ENCODE measurements at regions not wholly inside any gene's neighbourhood (a gene's known extent, or its start where the extent isn't known, plus 50 kb on each side); places are given as distances from the start of the nearest gene placed in this dataset.
"Not testable (repeated sequence)": the region's sequence is repeated elsewhere in the genome, so short reads cannot be mapped to it uniquely, and the experiment has no call there.

DNA sequence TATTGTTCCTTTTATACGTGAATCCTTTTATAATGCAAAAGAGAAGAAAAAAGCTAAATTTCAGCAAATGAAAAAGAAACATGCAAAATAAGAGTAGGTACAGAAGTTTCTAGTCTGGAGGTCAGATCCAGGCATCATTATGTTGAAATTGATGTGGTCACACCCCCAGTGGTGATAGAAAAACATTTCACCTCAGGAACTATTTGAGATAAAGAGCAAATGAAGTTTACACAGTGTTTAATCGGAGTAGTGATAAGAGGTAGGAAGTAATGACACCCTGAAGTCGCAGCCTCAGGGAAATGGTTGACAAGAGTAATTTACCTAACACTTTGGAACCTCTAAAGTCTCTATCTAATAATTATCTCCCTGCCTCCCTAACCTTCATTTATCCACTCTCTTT, 536.0 kb upstream of the STEAP1 start:
- DNase-seq (ENCODE audit: low read depth), result no peak

DNA sequence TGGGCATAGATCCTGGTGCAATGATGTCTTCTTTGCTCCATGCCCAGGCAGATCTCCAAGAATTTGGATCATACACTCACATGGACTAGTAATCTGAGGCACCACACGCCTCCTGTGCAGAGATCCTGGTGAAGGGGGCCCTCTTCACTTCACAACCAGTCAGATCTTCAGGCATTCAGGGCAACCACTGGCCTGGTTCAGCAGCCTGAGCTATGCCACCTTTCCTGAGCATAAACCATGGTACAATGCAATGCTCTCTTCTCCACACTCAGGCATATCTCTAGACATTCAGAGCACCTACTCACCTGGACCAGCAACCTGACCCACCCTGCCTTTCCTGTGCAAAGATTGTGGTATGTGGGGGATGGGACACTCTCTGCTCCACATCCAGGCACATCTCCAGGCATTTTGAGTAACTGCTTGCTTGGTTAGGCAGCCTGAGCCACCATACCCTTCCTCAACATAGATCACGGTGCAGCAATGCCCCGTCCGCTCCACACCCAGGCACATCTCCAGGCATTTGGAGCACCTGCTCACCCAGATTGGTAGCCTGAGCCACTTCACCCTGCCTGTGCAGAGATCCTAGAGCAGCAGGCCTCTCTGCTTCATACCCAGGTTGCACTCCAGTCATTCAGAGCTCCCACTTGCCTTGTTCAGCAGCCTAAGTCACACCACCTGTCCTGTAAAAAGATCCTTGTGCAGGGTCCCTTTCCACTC, 532.2 kb upstream of the STEAP1 start:
- no peak for DNase-seq (ENCODE audit: low read depth)

DNA sequence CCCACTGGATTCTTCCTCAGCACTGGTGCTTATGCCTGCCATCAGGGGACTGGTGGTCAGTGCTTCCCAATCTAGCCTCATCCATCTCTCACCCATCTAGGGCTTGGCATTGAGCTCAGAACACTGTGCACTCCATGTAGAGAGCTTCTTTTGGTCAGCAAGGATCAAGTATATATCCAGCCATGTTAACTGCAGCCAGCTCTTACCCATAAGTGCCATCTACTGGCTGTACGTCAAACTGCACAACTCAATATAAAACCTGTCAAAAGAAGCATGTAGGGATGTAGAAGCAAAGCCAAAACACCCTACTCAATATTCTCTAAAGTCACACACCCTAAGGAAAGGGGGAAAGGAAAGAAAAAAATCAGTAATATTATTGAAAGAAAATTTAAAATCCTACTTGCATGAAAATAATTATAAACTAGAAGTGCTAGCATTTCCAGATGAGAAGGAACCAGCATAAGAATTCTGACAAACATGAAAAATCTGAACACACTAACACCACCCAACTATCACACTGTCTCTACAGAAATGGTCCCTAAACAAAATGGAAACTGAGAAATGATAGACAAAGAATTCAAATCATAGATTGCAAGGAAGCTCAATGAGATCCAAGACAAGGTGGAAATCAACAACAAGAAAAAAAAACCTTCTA, 531.1 kb upstream of the STEAP1 start:
- no peak for DNase-seq (ENCODE audit: low read depth)

DNA sequence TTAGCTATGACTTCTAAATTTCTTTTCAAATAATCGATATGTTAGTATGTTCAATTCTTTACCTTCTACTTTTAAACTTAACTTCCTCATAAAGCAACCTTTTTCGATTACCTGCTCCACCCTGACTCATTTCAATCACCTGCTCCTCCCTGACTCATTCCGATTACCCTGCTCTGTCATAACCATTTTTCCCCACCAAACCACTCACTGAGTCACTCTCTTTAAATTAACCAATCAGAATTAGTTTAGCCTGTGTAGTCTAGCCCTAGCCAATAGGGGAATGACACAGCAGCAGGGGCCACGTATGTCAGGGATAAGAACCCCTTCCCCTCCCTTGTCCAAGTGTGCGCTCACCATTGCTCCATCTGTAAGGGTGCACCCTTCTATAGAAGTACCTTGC, 530.1 kb upstream of the STEAP1 start:
- DNase-seq (ENCODE audit: low read depth), result not testable (repeated sequence)

DNA sequence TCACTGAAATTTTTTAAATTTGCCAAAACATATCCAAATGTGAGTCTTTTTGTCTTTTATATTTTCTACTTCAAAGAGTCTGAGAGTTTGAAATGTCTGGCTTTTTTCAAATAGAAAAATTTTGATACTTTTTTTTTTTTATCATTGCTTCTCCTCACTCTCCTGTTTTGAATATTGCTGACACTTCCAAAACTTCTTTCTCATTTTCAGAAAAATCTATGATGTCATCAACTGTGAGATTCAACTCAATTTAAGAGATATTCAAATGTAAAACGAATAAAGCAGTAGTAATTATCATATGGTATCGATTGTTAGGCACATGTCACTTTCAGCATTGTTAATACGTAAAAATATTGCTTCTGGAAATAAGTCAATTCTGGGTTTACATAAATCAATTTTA, 505.8 kb upstream of the STEAP1 start:
- DNase-seq (ENCODE audit: low read depth), result no peak

DNA sequence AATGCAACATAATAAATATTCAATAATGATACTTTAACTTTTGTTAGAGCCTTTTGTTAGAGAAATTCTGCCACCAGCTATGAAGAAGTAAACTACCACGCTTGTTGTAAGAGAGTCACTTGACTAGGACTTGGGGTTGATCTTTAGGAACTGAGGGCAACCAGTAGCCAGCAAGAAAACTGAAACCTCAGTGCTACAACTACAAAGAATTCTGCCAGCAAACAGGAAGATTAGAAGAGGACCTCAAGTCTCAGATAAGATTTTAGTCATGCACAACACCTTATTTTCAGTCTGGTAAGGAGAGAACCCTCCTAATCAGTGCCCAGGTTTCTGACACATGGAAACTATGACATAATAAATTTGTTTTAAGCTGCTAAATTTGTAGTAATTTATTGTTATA, 498.3 kb upstream of the STEAP1 start:
- no peak for DNase-seq (ENCODE audit: low read depth)

DNA sequence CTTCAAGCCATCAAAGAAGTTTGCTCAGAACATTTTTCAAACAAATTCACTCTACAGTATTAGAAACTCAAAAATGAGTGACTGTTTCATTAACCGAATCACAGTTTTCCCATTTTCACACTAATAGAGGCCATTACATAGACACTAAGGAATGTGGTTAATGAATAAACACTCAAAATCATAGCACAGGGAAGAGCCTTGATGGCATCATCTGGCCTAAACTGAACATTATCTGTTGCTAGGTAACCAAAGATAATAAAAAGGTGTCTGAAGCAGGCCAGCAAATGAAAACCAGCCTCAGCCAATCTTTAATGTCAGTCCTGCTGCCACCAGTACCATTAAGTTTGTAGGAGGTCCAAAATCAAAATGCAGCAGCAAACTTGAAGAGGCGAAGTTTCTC, 492.4 kb upstream of the STEAP1 start:
- no peak for DNase-seq (ENCODE audit: low read depth)

DNA sequence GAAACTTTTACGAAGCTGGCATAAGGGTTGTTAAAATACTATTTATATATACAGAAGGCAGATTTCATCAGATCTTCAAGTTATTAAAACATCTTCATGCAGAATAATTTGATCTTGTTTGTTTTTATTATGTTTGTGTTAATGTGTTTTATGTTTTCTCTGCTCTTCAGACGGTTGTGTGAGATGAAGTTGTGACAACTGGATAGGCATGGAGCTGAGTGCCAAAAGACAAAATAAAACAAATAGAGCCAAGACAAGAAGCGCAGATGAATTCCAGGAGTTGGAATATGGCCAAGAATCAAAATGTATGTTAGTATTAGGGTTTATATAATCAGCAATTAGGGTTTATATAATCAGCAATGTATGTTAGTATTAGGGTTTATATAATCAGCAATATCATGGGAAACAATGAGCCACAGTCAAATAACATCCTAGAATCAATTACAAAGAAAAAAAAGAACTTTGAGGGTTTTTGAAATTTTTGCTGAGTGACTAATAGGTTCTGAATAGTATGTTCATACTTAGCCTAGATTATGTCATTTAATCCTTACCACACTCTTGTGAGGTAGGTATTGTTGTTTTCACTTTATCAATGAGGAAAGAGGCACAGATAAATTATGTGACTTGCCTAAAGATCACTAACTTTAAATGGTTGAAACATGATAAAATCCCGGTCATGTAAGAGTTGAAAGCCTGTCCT, 488.0 kb upstream of the STEAP1 start:
- no peak for DNase-seq (ENCODE audit: low read depth)

DNA sequence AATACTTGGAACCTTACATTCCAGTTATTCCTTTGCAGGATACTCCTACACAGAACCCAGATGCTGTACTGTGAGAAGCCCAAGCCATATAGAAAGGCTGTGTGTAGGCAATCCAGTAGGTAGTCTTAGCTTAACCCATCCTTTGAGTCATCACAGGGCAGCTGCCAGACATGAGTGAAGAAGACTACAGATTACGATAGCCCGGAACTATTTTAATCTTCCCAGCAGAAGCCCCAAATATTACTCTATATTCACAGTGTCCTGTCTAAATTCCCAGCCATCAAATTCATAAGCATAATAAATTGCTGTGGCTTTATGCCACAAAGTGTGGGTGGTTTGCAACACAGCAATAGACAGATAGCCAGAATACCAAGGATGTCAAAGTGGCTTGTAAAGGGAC, 474.1 kb upstream of the STEAP1 start:
- no peak for DNase-seq (ENCODE audit: low read depth)

DNA sequence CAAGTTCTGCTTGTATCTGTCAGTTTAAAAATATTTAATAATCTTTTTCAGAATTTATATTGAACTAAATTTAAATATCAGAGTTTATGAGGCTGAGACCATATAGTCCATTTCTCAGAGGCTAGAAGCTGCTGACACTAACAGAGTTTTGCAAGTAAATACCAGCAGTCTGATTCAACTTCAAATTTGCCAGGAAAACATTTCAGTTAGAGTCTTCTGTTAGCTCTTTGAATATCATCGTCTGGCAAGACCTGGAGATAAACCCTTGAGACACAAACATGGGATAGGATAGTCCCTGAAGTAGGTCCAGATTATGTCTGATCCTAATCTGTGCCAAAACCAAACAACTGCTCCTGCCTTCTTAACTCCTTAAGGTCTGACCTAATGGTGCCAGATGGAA, 472.8 kb upstream of the STEAP1 start:
- DNase-seq (ENCODE audit: low read depth), result no peak

DNA sequence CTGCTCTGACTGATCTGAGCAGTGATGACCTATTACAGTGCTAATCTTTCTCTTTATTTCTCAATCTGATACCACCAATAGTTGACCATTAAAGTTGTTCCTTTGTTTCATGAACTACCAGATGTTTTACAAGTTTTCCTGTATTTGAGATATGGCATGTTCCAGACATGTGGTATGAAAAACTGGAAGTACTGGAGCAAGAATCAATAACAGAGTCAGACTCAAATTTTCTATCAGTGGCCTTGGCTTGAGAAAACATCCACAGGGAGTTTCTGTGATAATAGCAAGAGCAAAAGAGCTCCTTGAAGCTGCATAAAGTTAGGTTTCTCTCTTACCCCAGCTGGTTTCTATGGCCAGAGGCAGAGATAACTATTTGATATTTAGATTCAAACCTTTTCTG, 469.0 kb upstream of the STEAP1 start:
- no peak for DNase-seq (ENCODE audit: low read depth)

DNA sequence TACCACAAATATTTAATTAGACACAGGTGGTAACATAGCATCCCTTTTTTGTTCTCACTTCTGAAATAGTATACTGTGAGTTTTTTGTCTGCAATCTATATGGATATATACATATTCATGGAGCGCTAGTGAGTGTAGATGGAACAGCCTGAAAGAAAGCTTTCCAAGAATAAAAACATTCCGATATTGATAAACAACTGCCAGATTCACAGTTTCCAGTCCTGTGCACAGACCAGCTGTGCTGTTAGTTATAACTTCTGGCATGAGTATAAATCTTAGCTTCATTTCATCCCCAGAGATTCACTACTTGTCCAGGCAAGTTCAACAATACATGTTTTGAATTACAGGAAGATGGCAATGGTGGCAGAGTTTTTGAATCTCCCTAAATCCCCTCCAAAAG, 467.1 kb upstream of the STEAP1 start:
- no peak for DNase-seq (ENCODE audit: low read depth)

DNA sequence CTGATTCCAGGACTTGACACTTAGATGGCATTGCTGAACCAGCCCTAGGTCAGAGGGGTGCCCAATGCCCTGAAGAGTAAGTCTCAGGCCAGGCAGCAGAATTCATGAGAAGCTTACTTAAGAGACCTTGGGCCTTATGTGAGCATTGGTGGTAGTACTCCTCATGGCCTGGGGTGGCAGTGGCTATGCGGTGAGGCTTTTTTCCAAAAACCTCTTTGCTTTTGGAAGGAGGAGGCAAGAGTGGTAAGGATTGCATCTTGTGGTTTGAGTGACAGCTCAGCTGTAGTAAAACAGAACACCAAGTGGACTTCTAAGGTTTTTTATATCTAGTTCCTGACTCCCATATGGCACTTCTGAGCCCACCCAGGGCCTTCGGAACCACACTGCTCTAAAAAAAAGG, 459.0 kb upstream of the STEAP1 start:
- DNase-seq (ENCODE audit: low read depth), result no peak

DNA sequence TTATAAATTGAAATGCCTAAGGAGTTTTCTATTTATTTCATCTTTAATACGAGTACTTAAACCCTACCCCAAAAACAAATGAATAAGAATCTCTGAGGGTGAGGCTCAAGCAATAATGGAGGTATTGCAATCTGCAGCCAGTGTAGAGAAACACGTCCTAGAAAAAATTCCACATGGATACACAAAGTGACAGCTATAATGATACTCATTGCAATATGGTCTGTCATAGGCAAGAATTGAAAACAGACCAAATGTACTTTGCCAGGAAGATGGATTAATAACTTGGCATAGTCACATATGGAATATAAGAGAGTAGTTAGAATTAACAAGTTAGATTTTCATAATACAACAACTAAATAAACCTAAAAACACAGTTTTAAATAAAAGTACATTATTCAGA, 440.1 kb upstream of the STEAP1 start:
- no peak for DNase-seq (ENCODE audit: low read depth)

DNA sequence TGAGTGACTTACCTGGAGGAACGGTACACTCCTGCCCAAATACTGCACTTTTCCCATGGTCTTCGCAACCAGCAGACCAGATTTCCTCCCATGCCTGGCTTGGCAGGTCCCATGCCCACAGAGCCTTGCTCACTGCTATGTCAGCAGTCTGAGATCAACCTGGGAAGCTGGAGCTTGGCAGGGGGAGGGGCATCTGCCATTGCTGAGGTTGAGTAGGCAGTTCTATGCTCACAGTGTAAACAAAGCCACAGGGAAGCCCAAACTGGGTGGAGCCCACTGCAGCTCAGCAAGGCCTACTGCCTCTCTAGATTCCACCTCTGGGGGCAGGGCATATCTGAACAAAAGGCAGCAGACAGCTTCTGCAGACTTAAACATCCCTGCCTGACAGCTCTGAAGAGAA, 435.3 kb upstream of the STEAP1 start:
- DNase-seq (ENCODE audit: low read depth), result not testable (repeated sequence)

DNA sequence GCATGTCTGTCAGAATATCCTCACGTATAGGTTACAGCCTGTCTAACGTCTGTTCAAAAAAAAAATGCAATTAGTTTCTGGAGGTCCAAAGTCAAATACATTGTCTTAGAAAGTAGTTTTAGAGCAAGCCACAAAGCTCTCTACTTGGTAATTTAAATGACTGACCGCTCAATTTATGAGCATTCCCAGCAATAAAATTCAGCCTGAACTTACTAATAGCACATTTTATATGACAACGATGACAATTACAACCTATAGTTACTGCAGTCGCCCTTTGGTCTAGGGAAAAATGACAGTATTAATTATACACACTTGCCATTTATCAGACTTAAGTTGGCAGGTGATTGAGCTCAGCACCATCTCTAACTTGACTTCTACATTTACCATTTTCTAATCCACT, 425.8 kb upstream of the STEAP1 start:
- DNase-seq (ENCODE audit: low read depth), result no peak

DNA sequence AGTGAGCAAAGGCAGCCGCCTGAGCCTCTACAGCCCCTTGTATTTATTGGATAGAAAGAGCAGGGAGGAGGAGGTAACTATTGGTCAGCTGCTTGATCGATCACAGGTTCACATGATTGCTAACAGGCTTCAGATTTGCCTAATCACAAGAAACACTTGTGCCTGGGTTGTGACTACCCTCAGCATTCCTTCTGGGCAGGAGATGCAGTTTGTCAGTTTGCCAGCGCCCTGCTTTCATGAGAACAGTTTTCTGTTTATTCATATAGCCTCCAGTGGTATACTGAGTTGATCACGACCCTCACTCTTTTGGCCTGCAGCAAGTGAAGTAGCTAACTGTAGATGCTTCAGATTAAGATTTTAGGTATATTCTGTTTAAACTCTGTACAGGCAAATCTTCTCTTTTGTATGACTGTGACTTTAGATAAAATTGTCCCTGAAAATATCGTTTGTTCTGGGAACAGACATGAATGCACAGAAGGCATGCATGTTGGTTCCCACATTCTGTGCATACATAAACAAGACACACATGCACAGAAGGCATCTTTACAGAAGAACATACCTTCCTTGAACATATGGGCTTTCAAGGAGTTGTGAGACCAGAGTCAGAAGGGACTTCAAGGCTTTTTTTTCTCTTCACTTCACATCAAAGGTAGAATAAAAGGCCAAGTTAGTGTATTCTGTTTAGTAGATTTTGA, 422.4 kb upstream of the STEAP1 start:
- DNase-seq (ENCODE audit: low read depth), result no peak

DNA sequence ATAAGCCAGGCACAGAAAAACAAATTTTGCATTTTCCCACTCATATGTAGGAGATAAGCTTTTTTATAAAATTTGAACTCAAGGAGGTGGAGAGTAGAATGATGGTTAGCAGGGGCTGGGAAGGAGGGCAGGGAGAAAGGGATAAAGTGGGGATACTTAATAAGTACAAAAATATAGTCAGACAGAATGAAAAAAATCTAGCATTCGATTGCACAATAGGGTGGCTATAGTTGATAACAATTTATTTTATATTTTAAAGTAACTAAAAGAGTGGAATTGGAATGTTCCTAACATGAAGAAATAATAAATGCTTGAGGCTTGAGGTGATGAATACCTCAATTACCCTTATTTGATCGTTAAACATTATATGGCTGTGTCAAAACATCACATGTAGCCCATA, 415.7 kb upstream of the STEAP1 start:
- DNase-seq (ENCODE audit: low read depth), result no peak

DNA sequence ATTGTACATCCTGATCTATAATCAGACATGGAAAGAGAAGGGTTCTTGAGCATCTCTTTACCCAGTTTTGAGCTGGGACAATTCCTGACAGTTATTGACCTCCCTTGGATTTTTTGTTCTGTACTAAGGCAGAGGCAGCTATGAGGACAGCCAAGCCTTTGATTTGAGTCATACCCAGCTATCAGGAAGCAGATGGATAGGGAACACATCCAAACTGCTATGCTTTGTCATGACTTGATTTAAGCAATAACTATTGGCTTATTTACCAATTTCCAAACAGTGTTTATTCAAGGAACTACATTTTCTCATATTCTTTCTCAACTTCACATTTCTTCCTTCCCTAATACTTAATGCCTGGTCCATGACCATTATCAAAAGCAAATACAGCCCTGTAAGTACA, 396.4 kb upstream of the STEAP1 start:
- no peak for DNase-seq (ENCODE audit: low read depth)

DNA sequence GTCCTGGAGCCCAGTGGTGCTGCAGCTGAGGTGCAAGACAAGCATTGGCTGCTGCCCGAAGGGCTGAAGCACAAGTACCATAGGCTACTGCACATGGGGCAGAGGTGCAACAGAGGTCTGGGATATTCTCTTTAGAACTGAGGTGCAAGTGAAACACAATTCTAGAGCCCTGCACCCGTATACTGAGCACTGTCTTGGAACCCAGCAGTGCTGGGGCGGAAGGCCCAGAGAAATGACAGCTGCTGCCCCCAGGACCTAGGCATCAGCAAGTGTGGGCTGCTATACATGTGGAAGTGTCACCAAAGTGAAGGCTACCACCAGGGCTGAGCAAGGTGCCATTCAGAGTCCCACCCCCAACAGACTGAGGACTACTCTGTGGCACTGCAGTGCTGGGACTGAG, 393.6 kb upstream of the STEAP1 start:
- no peak for DNase-seq (ENCODE audit: low read depth)

DNA sequence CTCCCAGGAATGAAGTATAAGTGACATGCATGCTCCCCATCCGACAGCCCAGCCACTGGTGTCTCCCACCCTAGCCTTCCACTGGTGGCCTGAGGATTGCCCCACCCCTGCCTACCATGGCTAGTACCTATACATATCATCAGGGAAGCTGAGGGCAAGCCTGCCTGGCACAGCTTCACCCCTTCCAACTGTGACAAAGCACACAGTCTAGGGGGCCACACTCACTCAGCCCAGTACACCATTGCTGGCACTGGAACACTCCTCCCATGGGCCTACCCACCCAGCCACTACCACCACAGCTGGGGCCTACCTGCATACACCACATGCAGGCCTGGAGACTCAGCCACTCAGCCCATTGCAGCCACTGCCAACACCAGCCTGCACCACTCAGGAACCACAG, 393.1 kb upstream of the STEAP1 start:
- no peak for DNase-seq (ENCODE audit: low read depth)

DNA sequence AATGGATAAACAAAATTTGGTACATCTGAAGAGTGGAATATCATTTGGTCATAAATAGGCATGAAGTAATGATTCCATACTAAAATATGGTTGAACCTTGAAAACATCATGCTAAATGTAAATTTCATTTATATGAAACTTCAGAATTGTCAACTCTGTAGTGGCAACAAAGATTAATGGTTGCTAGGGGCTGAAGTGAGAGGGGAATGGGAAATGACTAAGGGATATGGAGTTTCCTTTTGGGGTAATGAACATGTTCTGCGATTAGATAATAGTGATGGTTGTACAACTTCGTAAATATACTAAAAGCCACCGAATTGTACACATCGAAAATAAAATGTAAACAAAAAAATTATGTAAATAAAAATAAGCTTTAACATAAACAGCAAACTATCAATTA, 384.1 kb upstream of the STEAP1 start:
- DNase-seq (ENCODE audit: low read depth), result no peak
